IMR-90 (cell line): ENCODE measurements at regions not wholly inside any gene's neighbourhood (a gene's known extent, or its start where the extent isn't known, plus 50 kb on each side); places are given as distances from the start of the nearest gene placed in this dataset.

Experiments
- ATAC-seq: fragments of 200-7000 bp; cut with Tn5 transposase; 2 replicates; pipeline ENCODE4 v1.9.1; 2020; ENCODE audit warnings: low read depth, mild to moderate bottlenecking, moderate library complexity
- BruUV-seq: library from RNA; stranded (reverse); fragments of 400-500 nt; replicated peaks from 2 replicates; lab custom pipeline; 2021; lab: Mats Ljungman, UMichigan
- CTCF ChIA-PET: fragments of 300-600 bp; formaldehyde crosslinking; extraction: SDS; loops from one replicate; lab custom pipeline; 2021; ENCODE audit warnings: antibody characterized with exemption; lab: Yijun Ruan, JAX
- POLR2A ChIA-PET: fragments of 300-600 bp; sonication (Branson Sonifier 250); formaldehyde crosslinking; loops from one replicate; lab custom pipeline; 2022; ENCODE audit warnings: antibody characterized with exemption; ENCODE audit not compliant: unreplicated experiment; lab: Charles Lee
- DNase-seq: peaks from one replicate; pipeline ENCODE4 v3.0.0; 2013
- H2AFZ ChIP-seq: replicated peaks from 2 replicates; pipeline ENCODE3; 2013; ENCODE audit warnings: low read length, mild to moderate bottlenecking; ENCODE audit not compliant: poor library complexity
- H2AK5ac ChIP-seq: 2 replicates; pipeline ENCODE4 v1.6.1; 2013; ENCODE audit warnings: low read depth, low read length, inconsistent platforms
- H2AK9ac ChIP-seq: replicated peaks from 2 replicates; pipeline ENCODE3; 2013; ENCODE audit warnings: mild to moderate bottlenecking, low read depth, low read length, moderate library complexity; ENCODE audit not compliant: poor library complexity
- H2BK120ac ChIP-seq: 2 replicates; pipeline ENCODE4 v1.6.1; 2013; ENCODE audit warnings: low read depth, low read length, inconsistent platforms
- H2BK15ac ChIP-seq: 3 replicates; pipeline ENCODE4 v1.6.1; 2013; ENCODE audit warnings: low read depth, low read length, inconsistent platforms
- H2BK20ac ChIP-seq: 2 replicates; pipeline ENCODE4 v1.6.1; 2013; ENCODE audit warnings: low read depth, mild to moderate bottlenecking, inconsistent platforms, low read length, moderate library complexity
- H2BK5ac ChIP-seq: 2 replicates; pipeline ENCODE4 v1.6.1; 2013; ENCODE audit warnings: mild to moderate bottlenecking, low read depth, low read length, inconsistent platforms; ENCODE audit not compliant: poor library complexity, severe bottlenecking
- H3K14ac ChIP-seq: replicated peaks from 2 replicates; pipeline ENCODE4 v1.6.1; 2013; ENCODE audit warnings: low read depth, low read length, inconsistent platforms
- H3K18ac ChIP-seq: 2 replicates; pipeline ENCODE4 v1.6.1; 2013; ENCODE audit warnings: low read depth, low read length, control low read depth
- H3K23ac ChIP-seq: 2 replicates; pipeline ENCODE4 v1.6.1; 2013; ENCODE audit warnings: low read depth, low read length, inconsistent platforms
- H3K27ac ChIP-seq: 2 replicates; pipeline ENCODE4 v1.5.1; 2013; ENCODE audit warnings: mild to moderate bottlenecking, control low read depth, low read length; ENCODE audit not compliant: insufficient read depth
- H3K27me3 ChIP-seq: 2 replicates; pipeline ENCODE4 v1.6.1; 2013; ENCODE audit warnings: low read length; ENCODE audit not compliant: control insufficient read depth, insufficient read depth
- H3K36me3 ChIP-seq: 2 replicates; pipeline ENCODE4 v1.6.1; 2013; ENCODE audit warnings: low read length, mixed read lengths; ENCODE audit not compliant: control insufficient read depth, insufficient read depth
- H3K4ac ChIP-seq: 2 replicates; pipeline ENCODE4 v1.6.1; 2013; ENCODE audit warnings: low read depth, low read length, inconsistent platforms
- H3K4me1 ChIP-seq: 2 replicates; pipeline ENCODE4 v1.6.1; 2013; ENCODE audit warnings: low read length, mixed read lengths; ENCODE audit not compliant: control insufficient read depth, insufficient read depth
- H3K4me2 ChIP-seq: 2 replicates; pipeline ENCODE4 v1.6.1; 2013; ENCODE audit warnings: low read depth, mild to moderate bottlenecking, control low read depth, low read length, moderate library complexity
- H3K4me3 ChIP-seq: 2 replicates; pipeline ENCODE4 v1.5.1; 2013; ENCODE audit warnings: low read depth, mild to moderate bottlenecking, control low read depth, low read length, moderate library complexity; ENCODE audit not compliant: insufficient read depth
- H3K56ac ChIP-seq: 2 replicates; pipeline ENCODE4 v1.6.1; 2013; ENCODE audit warnings: low read length, inconsistent platforms; ENCODE audit not compliant: insufficient read depth; ENCODE audit errors: extremely low read depth
- H3K79me1 ChIP-seq, 2 experiments: 2 replicates each; pipeline ENCODE4 v1.6.1; 2013; ENCODE audit warnings: low read length in 2 of 2, inconsistent platforms in 1 of 2, low read depth in 1 of 2
- H3K9ac ChIP-seq: 2 replicates; pipeline ENCODE4 v1.6.1; 2013; ENCODE audit warnings: low read depth, low read length, control low read depth
- H3K9me1 ChIP-seq: 2 replicates; pipeline ENCODE4 v1.6.1; 2013; ENCODE audit warnings: low read length, inconsistent platforms; ENCODE audit not compliant: insufficient read depth
- H3K9me3 ChIP-seq: 2 replicates; pipeline ENCODE4 v1.6.1; 2013; ENCODE audit warnings: low read length; ENCODE audit not compliant: control insufficient read depth, insufficient read depth
- H4K20me1 ChIP-seq: 2 replicates; pipeline ENCODE4 v1.6.1; 2013; ENCODE audit warnings: low read length, inconsistent platforms; ENCODE audit not compliant: insufficient read depth
- H4K5ac ChIP-seq: 2 replicates; pipeline ENCODE4 v1.6.1; 2013; ENCODE audit warnings: mild to moderate bottlenecking, low read depth, low read length, control low read depth
- H4K8ac ChIP-seq, 2 experiments: 2 replicates each; pipeline ENCODE4 v1.6.1; 2013; ENCODE audit warnings: low read depth in 2 of 2, low read length in 2 of 2, control low read depth in 1 of 2, inconsistent platforms in 1 of 2
- H4K91ac ChIP-seq: 2 replicates; pipeline ENCODE4 v1.6.1; 2013; ENCODE audit warnings: low read depth, low read length, inconsistent platforms; ENCODE audit not compliant: insufficient read depth
- FOS ChIP-seq: fragments of 150-350 bp; IDR thresholded peaks from 2 replicates; pipeline ENCODE4 v1.6.1; 2016; ENCODE audit warnings: low read depth, low read length
- MAFK ChIP-seq: IDR thresholded peaks from 2 replicates; pipeline ENCODE4 v1.6.1; 2012; ENCODE audit warnings: low read depth, low read length, improper control_type of control experiment
- RFX5 ChIP-seq: IDR thresholded peaks from 2 replicates; pipeline ENCODE4 v1.8.0; 2012; ENCODE audit warnings: low read depth, mild to moderate bottlenecking, low read length, moderate library complexity
- SMC3 ChIP-seq: fragments of 150-350 bp; IDR thresholded peaks from 2 replicates; pipeline ENCODE4 v1.6.1; 2016; ENCODE audit warnings: low read depth, mild to moderate bottlenecking, antibody characterized with exemption, low read length, moderate library complexity
- WGBS, 2 experiments: methylation state at CpG; one replicate each; pipeline versions ENCODE4 v1.1.5 to v1.1.7; 2013; ENCODE audit warnings: missing lambda C conversion rate in 2 of 2; ENCODE audit not compliant: insufficient read length in 1 of 2; ENCODE audit errors: extremely low coverage in 2 of 2; 5-methylcytosine and 5-hydroxymethylcytosine counted together
- dilution Hi-C: fragments of 300-500 bp; cut with HindIII; formaldehyde crosslinking; loops from one replicate; pipeline ENCODE4 v1.14.3; 2018; ENCODE audit warnings: low sequenced_read_pairs; ENCODE audit not compliant: unreplicated experiment
- in situ Hi-C: fragments of 300-500 bp; cut with MboI; formaldehyde crosslinking; loops from 3 replicates; pipeline ENCODE4 v1.14.3; 2019; ENCODE audit warnings: low sequenced_read_pairs, inconsistent platforms, mixed read lengths
- intact Hi-C: fragments of 100-400 bp; cut with micrococcal nuclease; formaldehyde crosslinking; loops from 2 replicates; pipeline ENCODE4 v1.10.0; 2022

- Histone ChIP-seq H2AFZ (no peak overlapping the region), H2BK5ac (no peak overlapping the region), H2AK9ac (no peak overlapping the region), H3K9me3 (no peaks in the 10 kb centered on the region), H3K4ac (no peak overlapping the region), H3K9ac (no peak overlapping the region), H2BK15ac (no peak overlapping the region), H3K27me3 (no peaks in the 10 kb centered on the region), H4K20me1 (no peaks in the 10 kb centered on the region), H3K14ac (no peak overlapping the region), H3K4me1 (no peaks in the 10 kb centered on the region), H4K91ac (no peak overlapping the region), H3K9me1 (no peaks in the 10 kb centered on the region), H3K27ac (no peak overlapping the region), H2BK120ac (no peak overlapping the region), H4K5ac (no peak overlapping the region), H3K79me1 (no peaks in the 10 kb centered on the region), H2AK5ac (no peak overlapping the region), H3K56ac (no peak overlapping the region), H2BK20ac (no peak overlapping the region), H3K4me3 (no peak overlapping the region), H4K8ac (no peak overlapping the region), H3K23ac (no peak overlapping the region), H3K18ac (no peak overlapping the region), H3K36me3 (no peaks in the 10 kb centered on the region), H3K4me2 (no peak overlapping the region)
- TF ChIP-seq FOS: no peak
- TF ChIP-seq MAFK: no peak
- no peak for TF ChIP-seq RFX5
- no peak for TF ChIP-seq SMC3
- WGBS, 2 experiments: no CpG with 5 or more reads among the region's 3 CpGs
- no peak for ATAC-seq
- in situ Hi-C loops (no loop called here), dilution Hi-C loops (no loop called here), intact Hi-C loops (no loop called here)
- CTCF ChIA-PET: no interaction called here
- POLR2A ChIA-PET: no interaction called here
- DNase-seq: no peak
- BruUV-seq: no TSS peak
Observed at GRCh38 chr3:152139651-152140050, 129.1 kb upstream of the MBNL1 start.
